GM19351 (cell line): ENCODE measurements at regions not wholly inside any gene's neighbourhood (a gene's known extent, or its start where the extent isn't known, plus 50 kb on each side); places are given as distances from the start of the nearest gene placed in this dataset.

Experiments used
- ATAC-seq: cut with Tn5 transposase; IDR thresholded peaks from one replicate; pipeline ENCODE4 v1.9.1; 2021; ENCODE audit warnings: mild to moderate bottlenecking, moderate library complexity; ENCODE audit not compliant: unreplicated experiment

DNA sequence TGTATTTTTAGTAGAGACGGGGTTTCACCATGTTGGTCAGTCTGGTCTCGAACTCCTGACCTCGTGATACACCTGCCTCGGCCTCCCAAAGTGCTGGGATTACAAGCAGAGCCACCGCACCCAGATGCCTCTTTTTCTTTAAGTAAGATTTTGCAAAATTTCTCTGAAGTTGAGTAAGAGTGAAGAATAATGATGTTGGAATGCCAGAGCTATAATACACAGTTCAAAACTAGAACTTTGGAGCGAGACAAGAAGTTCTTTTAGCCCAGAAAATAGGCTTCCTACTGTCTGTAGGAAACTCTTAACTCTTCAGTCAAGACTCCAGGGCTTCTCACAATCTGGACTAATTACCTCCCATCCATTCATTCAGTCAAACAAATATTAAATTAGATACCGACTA is 51.4 kb downstream of the MARCHF4 start:
- ATAC-seq = no peak

DNA sequence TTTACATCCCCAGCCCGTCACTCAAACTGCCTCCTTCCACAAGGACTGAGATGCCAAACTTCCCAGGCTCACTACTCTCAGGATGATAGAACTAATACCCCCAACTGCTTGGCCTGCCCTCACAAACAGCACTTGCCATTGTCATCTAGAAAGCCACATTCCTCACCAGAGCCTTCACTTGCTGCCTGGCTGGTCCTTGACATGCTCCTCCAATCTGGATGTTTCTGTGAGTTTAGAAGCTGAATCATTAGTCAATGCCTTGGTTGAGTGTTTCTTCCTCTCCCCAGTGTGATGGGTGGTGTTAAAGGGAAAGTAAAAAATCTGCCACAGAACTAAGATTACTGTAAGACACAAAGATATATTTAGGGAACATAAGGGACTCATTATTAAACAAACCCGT is 52.5 kb downstream of the MARCHF4 start:
- ATAC-seq = no peak

DNA sequence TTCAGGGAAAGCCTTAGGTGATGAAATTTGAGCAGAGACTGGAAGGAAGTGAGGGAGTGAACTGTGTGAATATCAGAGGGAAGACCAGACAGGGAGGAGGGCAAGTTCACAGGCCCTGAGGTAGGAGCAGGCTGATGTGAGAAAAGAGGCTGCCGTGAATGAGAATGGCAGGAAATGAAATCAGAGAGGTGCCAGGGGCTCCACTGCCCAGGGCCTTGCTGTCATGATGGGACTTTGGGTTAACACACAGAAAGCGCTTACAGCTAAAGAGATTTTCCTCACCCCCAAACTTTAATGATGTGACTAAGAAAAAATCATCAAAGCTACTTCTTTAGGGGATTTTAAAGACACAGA is 53.8 kb downstream of the MARCHF4 start:
- ATAC-seq = no peak

DNA sequence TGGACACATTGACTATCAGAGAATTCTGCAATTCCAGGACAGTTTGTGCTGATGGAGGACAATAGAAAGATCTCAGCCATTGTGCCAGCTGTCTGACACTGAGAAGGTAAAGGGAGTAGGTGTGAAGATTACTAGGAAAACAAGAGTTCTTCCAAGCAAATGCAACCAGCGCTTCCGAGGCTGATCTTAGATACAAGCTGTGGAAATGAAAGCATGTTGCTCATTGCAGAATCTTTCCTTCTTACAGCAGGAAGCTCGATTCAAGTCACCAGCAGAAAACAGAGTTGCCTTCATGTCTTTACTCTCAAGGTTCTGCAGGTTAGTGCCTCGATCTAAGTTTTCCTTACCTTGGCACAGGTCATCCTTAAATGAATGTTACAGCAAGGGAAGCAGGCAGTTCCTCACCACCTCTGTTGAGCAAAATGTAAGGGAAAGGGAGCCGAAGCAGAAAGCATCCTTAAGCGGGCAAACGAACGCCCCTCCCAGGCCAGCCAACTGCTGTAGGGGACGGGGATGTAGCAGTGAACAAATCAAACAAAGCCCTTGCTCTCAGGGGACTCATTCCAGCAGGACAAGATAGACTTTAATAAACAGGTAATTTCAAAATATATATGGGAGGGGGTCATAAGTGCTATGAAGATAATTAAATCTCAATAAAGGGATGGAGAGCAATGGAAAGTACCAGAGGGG is 54.3 kb downstream of the MARCHF4 start:
- no peak for ATAC-seq

DNA sequence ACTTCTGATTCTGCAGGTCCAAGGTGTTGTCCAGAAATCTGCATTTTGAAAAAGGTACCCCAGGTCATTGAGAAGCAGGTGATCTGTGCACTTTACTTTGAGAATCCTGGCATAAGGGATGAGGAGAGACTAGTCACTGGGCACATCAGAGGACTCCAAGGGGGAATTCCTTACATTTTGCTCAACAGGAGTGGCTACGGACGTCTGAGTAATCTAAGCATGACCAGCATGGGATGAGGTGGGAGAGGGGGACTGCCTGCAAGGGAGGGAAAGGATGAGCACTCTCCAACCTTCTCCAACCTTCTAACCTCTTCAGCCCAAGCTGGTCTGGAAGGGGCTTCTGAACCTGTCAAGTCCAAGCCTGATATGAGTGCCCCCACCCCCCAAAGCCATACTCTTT is 55.5 kb downstream of the MARCHF4 start:
- no peak for ATAC-seq

DNA sequence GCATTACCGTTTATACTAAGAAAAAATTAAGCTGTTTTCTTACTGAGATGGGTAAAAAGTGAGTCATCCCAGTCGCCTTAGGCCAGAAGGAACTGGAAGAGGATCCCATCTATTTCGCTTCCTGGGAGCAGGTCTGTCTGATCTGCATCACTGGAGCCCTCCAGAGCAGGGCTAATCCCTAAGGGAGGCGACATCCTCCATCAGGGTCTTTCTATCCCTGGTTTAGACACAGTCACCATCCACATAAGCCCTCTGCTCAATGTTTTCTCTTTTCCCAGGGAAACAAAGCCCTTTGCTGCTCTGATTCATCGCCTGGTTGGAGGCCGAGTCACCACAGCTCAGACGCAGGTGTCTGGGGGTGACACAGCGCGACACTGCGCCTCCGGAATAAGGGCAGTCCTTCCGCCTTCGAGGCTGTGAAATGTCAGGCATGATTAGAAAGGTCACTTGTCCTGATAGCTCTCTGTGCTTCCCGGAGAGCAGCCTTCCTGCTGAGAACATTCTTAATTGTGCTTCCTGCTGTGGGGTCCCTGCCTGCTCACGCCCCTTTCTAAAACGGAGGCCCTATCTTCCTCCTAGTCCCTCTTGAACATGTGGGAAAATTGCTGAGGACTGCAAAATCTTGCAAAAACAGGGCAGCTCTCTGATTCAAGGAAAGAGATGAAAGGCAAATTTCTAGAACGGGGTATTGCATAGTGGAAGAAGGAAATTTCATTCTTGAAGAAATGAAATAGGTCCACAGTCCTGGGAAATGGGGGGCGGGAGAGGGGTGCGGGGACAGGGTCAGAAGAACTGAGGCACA is 56.3 kb downstream of the MARCHF4 start:
- ATAC-seq = no peak

DNA sequence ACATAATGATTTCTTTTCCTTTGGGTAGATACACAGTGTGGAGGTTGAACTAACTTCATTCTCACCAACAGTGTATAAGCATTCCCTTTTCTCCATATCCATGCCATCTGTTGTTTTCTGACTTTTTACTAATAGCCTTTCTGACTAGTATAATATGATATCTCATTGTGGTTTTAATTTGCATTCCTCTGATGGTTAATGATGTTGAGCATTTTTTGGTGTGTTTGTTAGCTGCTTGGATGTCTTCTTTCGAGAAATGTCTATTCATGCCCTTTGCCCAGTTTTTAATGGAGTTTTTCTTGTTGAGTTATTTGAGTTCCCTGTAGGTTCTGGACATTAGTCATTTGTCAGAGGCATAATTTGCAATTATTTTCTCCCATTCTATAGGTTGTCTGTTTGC is 59.8 kb downstream of the MARCHF4 start:
- ATAC-seq = no peak

DNA sequence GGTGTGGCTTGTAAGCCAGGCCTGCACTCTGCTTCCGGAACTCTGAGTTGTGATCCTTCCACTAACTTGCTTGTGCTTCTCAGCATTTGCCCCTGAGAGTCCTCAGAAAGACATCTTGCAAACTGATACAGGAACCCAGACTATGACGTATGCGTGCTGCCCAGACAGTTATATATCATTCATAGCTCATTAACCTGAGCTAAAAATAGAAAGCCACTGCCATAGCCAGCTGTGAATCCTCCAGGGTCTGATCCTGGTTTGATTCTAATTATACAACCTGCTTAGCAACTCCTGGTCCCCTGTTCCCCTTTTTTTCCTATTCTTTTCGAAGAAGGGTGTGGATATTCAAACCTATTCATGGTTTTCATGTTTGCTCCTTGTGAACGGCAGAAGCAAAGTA is 63.7 kb downstream of the MARCHF4 start:
- no peak for ATAC-seq

DNA sequence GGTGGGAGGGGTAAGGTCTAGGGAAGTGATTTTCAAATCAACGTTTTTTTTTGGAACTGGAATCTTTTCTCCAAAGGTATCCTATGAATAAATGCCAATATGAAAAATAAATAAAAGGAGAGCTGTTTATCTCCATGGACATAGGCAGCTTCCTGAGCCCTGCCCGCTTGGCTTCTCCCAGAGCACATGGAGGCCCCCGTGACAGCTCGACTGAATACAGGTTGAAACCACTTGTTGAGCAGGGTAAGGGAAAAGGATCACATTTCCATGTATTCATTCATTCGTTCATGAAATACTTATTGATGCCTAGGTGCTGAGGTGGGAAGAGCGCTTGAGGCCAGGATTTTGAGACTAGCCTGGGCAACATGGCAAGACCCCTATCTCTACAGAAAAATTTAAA is 64.8 kb downstream of the MARCHF4 start:
- no peak for ATAC-seq

DNA sequence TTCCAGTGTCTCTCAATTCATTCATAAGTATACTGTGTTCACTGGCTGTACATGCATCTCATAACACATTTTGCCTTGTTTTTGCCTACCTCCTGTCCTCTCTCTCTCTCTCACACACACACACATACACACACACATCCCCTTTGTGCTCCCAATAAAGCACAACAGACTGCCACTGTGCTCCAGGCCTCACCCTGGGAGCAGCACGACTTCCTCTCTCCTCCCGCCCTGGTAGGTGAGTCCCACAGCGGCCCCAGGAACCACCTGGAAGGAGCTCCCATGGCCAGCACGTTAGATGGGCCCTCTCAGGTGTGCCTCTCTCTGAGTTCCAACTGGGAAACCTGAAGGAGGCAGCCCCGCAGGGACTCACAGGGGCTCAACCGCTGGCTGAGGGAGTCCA is 65.4 kb downstream of the MARCHF4 start:
- ATAC-seq = no peak

DNA sequence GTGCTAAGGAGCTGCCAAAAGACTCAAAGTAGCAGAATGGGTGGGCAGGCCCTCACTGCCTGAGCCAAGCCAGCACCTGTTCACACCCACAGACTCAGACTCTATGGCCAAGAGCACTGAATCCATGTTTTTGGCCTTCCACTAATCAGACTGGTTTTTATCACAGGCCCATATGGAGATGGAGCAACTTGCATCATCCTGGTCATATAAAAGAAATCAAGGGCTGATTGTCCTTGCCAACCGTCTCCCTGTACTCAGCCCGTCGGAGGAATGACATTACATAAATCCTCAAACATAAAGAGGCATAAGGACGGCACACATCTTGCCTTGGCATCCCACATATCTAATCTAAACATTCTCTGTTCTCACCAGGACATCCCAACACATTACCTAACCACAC is 66.7 kb downstream of the MARCHF4 start:
- ATAC-seq = no peak

DNA sequence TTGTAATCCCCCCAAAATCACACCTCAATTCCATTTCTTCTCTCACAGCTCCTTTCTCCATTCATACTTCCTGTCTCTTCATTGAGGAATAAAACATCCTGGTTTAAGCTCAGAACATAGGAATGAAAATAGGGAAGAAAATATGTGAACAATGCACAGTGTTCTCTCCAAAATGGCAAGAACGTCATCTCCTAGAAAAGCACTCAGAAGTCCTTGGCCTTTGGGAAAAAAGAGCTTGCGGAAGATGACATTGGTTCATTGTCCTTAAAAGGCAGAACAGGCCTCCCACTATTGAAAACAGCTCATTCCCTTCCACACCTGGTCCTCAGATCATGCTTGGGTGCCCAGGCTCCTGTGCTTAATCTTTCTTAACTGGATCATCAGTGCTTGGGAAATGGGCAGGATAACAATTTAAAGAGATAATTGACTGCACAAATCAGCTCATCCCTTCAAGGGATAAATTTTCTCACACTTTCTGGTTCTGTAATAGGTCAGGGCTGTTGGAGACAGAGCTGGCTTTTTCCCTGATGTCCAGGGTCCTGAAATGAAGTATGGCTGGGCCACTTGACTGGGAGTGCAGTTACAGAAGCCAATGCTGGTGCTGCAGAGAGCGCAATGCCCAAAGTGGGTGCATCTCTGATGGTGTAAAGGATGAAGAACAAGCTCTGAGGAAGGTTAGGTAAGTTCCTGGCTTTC is 69.2 kb downstream of the MARCHF4 start:
- no peak for ATAC-seq

DNA sequence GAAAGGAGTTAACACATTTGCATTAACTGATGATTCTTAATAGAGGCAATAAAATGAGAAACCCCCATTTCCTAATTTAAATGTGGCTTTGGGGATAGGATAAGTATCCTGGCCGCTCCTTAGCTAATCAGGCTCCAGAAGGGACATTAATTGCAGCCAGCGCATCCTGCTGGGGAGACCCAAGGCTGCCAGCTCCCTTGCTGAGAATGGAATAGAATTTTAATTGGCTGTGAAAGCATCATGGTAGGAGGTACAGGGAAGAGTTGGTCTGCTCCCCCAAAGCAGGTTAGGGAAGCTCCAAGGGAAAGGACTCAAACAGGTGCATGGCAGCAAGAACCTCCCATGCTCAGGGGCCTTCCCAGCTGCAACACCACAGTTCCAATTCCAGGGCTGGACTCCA is 71.4 kb downstream of the MARCHF4 start:
- ATAC-seq = no peak

DNA sequence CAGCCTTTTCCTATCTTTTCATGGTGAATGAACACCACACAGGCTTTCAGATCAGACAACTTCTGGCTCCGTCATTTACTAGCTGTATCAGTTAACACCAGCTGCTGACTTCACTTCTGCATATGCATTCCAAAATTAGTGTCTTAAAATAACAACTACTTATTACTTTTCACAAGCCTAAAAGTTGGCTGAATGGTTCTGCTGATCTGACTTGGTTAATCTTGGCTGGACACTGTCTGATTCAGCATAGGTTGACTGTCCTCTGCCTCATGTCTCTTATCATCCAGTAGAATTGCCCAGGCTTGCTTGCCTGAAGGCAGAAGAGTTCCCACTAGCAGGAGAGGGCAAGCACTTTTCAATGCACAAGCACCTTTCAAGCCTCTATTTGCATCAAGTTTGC is 72.7 kb downstream of the MARCHF4 start:
- ATAC-seq = no peak

DNA sequence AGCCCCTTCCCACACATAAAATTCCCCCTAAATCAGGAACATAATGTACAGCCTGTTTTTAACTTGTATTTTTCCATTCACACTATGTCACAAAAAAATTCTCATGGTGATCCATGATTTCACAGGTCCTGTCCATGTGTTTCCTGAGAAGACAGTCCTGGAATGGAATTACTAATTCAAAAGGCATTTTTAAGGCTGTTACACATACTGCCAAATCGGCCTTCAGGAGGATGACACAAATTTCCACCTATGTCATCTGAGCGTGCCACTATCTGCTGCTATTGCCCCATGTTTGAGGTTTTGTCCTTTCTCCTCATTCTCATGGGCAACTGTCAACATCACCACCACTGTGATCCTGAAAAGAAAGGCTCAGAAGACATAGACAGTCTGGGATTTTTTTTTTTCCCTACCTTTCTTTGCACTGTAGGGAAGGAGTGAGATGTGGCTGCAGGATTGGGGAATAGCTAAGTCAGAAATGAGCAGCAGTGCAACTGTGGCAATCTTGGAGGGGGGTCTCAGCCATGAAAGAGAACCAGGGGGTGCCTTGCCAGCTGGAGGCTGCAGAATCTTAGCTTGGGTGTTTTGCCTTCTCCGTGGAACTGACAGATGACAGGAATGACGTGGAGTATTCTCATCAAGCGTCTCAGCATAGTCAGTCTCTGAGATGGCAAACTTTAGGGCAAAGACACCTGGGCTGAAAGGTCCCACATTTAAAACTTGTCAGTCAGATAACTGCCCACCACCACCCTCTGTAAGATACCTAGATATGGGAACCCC is 73.4 kb downstream of the MARCHF4 start:
- ATAC-seq = no peak

DNA sequence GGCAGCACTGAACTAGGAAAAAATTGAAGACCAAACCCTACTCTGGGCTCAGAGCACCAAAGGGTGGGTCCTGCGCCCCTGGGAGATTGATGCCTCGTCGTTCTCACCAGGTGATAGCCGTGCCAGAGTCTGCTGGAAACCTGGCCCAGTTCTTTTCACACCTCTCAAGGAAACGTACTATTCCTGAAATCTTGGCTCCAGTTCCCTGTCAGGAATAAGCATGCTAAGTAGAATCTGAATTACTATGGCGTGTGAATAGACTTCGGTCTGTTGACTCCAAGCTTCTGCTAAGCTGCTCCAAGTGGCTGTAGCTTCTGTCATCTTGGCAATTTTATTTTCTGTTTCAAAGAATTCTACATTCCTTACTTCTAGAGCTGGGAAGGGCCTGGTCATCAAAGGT is 75.4 kb downstream of the MARCHF4 start:
- ATAC-seq = no peak

DNA sequence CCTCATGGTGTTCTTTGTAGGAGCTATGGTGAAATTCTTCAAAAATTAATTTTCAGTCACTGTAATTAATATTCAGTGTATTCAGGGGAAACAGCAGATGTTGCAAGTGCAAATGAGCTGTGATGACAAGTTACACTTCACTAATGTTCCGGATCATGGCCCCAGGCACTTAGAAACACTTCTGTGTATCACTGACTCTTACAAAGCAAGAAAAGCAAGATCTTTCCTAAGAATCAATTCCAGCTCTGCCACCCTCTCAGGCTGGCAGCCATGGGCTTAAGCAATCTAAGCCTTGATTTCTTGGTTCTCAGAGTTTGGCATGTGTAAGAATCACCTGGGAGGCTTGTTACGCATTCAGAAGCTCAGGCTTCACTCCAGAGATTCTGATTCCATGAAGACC is 78.0 kb downstream of the MARCHF4 start:
- no peak for ATAC-seq

DNA sequence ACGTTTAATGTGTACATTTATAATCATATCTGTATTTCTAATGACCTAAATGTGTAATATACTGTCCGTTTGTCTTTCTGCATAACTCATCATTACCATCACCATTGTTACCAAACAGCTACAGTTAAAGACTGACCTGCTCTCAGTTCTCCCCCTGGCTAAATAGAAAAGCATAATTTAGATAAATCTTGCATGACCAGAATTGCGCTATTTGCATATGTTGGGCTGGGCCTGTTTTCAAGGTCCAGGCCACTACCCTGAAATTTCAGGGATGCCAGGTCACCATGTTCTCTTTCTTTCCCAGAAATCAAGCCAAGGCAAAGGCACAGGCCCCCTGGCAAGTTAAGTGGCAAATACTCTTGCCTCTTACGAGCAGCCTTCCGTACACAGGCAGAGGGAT is 78.4 kb downstream of the MARCHF4 start:
- ATAC-seq = no peak

DNA sequence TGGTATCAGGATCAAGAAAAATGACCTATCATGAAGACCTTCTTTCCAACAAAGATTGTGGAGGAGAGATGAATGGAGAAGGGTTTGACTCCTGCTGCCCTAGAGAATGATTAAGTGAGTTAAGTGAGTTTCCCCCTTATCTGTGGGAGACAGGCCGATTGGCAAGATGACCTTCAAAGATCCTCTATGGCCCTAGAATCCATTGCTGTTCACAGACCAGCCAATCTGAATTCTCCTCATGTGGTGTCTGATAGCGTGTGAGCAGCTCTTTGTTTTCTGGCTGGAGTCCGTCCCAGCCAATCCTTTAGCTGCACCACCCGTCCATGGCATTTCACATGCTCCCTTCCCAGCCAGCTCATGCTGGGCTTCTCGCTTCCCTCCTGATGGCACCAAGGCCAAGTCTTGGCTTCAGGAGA is 79.4 kb downstream of the MARCHF4 start:
- ATAC-seq = no peak

DNA sequence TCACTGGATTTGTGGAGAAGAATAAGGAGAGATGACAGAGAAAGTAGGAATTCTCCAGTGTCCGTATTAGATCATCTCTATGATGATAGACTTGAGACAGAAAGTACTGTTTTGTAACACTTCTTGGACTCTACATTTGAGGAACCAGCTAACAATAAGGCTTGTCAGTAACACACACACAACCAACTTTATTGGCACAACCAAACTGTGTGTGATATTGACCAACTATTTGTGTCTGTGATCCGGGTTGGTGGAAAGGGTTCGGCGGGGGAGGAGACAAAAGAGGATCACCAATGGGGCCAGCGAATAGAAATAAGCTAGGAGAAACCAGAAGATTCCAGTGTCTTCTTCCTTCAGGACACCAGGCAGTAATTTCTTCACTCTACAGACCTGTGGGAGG is 79.8 kb downstream of the MARCHF4 start:
- no peak for ATAC-seq

DNA sequence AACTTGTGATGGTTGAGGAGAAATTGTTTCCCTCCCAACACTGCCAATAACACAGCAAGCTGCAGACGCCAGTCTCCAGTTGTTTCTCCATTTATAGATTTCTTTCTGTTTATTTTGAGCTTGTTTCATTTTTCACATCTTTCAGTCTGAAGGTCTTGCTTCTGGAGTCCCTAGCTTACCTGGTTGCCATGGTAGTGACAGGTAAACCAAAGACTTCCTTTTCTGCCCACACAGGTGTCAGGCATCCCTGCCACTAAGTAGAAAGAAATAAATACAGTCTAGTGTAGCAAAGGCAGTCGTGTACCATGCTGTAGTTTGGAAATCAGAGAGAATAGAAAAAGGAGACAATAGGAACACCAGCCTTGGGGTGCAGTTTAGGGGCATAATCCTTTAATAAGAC is 82.8 kb downstream of the MARCHF4 start:
- no peak for ATAC-seq
